ENCODE measurements at regions not wholly inside any gene's neighbourhood (a gene's known extent, or its start where the extent isn't known, plus 50 kb on each side); places are given as distances from the start of the nearest gene placed in this dataset.

DNA sequence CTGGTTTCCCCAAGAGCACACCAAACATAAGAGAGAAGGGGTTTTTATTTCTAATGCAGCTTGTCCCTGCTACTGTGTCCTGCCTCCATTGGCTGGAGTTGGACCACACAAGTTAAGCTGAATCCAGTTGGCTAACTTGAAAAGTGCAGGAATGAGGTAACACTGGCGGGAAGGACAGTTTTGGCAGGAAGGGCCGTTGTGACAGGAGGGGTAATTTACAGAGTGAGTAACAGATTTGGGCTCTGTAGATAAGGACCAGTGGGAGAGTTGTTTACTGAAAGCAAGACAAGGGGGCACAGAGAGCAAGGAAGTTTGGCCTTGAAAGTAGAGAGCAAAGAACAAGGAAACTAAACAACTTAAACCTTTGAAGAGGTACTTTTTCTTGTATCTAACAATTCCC, 1623.3 kb upstream of the RAG2 start:
- TF ChIP-seq, protein P1, sequence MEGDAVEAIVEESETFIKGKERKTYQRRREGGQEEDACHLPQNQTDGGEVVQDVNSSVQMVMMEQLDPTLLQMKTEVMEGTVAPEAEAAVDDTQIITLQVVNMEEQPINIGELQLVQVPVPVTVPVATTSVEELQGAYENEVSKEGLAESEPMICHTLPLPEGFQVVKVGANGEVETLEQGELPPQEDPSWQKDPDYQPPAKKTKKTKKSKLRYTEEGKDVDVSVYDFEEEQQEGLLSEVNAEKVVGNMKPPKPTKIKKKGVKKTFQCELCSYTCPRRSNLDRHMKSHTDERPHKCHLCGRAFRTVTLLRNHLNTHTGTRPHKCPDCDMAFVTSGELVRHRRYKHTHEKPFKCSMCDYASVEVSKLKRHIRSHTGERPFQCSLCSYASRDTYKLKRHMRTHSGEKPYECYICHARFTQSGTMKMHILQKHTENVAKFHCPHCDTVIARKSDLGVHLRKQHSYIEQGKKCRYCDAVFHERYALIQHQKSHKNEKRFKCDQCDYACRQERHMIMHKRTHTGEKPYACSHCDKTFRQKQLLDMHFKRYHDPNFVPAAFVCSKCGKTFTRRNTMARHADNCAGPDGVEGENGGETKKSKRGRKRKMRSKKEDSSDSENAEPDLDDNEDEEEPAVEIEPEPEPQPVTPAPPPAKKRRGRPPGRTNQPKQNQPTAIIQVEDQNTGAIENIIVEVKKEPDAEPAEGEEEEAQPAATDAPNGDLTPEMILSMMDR (IDR thresholded peaks at IDR 0.05; ENCODE audit: insufficient read depth, low read length): no peak
- TF ChIP-seq, protein P2, sequence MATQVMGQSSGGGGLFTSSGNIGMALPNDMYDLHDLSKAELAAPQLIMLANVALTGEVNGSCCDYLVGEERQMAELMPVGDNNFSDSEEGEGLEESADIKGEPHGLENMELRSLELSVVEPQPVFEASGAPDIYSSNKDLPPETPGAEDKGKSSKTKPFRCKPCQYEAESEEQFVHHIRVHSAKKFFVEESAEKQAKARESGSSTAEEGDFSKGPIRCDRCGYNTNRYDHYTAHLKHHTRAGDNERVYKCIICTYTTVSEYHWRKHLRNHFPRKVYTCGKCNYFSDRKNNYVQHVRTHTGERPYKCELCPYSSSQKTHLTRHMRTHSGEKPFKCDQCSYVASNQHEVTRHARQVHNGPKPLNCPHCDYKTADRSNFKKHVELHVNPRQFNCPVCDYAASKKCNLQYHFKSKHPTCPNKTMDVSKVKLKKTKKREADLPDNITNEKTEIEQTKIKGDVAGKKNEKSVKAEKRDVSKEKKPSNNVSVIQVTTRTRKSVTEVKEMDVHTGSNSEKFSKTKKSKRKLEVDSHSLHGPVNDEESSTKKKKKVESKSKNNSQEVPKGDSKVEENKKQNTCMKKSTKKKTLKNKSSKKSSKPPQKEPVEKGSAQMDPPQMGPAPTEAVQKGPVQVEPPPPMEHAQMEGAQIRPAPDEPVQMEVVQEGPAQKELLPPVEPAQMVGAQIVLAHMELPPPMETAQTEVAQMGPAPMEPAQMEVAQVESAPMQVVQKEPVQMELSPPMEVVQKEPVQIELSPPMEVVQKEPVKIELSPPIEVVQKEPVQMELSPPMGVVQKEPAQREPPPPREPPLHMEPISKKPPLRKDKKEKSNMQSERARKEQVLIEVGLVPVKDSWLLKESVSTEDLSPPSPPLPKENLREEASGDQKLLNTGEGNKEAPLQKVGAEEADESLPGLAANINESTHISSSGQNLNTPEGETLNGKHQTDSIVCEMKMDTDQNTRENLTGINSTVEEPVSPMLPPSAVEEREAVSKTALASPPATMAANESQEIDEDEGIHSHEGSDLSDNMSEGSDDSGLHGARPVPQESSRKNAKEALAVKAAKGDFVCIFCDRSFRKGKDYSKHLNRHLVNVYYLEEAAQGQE (IDR thresholded peaks at IDR 0.05; ENCODE audit: insufficient replicate concordance, low read depth): no peak
- no peak for TF ChIP-seq SPI1 (IDR thresholded peaks at IDR 0.05; ENCODE audit: borderline replicate concordance, low read depth)

Measured in HL-60 (cell line).